ENCODE measurements at regions not wholly inside any gene's neighbourhood (a gene's known extent, or its start where the extent isn't known, plus 50 kb on each side); places are given as distances from the start of the nearest gene placed in this dataset.

- TF ChIP-seq POLR2A (IDR thresholded peaks at IDR 0.05; ENCODE audit: low read length) (no peak), GATA1 (IDR thresholded peaks at IDR 0.05; ENCODE audit: low read depth, low read length) (no peak)
Observed at GRCh38 chr11:8766988-8767374, 84.4 kb downstream of the RPL27A start.
